GM19023 (cell line): ENCODE measurements at regions not wholly inside any gene's neighbourhood (a gene's known extent, or its start where the extent isn't known, plus 50 kb on each side); places are given as distances from the start of the nearest gene placed in this dataset.

Experiments
- ATAC-seq: cut with Tn5 transposase; IDR thresholded peaks from one replicate; pipeline ENCODE4 v1.9.1; 2021; ENCODE audit warnings: mild to moderate bottlenecking, moderate library complexity; ENCODE audit not compliant: unreplicated experiment

DNA sequence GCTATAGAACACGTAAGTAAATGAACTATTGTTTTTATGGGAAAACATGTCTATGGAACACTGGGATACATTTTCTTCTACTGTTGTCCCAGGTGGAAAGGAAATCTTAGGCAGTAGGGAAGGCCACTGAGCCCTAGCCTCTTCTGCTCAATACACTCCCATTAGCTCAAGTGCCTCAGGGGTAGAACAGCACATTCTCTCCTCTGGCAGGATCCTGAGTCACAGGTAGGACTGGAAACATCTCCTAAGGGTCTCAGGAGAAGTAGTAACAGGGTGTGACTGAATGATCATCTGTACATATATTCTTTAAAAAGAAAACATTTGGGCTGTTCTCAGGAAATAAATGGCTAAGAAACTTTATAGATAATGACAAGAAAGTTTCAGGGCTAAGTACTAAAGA is 175.6 kb upstream of the ESRRG start:
- no peak for ATAC-seq

DNA sequence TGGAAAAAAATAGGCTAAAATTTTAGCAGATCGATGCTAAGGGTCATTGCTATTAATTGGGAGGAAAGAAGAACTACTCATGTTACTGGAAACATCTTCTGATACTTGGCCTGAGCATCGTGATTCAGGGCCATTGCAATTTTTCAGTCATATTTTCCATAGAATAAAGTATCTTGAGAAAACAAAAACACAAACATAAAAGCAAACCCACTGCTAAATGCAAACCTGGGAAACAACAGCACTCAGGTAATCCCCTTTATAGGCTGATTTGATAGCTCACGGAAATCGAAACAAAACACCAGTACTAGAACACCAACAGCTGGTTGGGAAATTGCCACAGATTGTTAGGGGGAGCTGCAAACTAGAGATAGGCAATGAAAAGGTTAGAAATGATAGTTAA is 172.9 kb upstream of the ESRRG start:
- no peak for ATAC-seq

DNA sequence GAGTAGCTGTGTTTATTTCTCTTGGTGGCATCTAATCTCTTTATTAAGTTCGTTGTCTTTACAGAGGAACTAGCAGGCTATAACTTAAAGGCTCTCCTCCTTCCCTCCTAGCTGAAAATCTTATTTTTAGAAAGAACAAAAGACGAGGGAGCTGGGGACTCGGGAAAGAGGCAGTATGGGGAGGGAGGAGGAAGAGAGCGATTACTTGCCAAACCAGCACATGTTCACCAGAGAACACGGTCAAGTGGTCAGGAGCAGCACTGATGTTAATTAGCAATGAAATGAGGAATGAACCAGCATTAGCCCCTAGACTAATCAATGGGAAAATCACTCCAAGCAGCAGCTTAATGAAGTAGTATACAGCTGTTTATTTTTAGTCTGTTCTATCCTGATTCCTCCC is 171.3 kb upstream of the ESRRG start:
- ATAC-seq: no peak

DNA sequence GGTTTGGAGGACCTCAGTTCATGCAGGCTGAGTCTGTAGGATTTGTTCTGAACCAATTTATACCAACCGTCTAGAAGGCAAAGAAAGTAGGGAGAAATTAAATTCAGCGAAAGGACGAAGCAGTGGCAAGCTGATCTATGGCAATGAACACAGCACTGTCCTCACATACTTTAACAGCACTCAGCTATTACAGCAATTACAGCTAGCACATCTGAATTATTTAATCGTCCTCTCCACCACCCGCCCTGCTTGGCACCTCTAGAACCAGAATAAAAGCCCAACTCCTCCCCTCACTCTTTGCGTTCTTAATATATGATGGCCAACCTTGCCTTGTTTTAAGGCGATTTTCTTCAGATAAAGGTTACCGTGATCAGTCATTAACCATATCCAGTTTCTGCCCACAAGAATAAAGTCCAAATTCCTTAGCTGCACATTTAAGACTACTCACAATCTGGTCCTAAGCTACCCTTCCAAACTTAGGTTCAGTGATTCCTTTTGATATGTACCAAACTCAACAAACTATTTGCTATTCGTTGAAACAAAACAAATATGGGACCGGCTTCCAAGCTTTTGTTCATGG is 169.4 kb upstream of the ESRRG start:
- no peak for ATAC-seq

DNA sequence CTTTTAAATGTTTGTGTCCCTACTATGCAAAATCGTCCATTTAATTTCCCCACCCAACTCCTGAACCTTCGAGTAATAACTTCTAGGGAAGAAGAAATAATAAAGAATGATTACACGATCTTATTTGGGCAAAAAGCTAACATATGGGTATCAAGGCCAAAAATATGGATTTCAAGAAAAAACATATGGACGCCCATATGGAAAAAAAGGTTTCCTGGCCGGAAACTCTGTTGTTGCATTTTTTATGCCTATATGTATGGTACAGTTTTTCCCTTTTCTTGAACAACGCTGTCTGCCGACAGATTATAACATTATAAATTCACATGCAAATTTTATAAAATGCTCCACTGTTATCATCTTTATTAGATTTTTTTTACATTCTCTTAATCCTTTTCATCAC is 167.6 kb upstream of the ESRRG start:
- no peak for ATAC-seq

DNA sequence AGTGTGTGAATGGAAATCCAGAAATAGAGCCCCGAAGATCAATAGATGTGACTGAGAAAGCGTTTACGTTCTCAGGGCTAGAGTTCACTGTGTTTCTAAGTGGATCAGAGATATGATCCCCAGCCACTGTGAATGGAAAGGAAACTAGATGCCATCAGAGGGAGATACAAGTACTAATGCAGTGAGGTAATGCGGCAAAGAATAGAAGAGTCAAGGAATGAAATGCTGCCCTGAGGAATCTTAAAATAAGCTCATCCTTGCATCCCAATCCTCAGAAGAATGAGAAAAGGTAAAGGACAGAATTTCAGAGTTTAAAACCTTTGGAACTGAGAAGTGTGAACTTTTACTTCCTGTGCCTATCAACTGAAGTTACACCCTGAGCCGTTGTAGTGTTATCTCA is 165.5 kb upstream of the ESRRG start:
- no peak for ATAC-seq

DNA sequence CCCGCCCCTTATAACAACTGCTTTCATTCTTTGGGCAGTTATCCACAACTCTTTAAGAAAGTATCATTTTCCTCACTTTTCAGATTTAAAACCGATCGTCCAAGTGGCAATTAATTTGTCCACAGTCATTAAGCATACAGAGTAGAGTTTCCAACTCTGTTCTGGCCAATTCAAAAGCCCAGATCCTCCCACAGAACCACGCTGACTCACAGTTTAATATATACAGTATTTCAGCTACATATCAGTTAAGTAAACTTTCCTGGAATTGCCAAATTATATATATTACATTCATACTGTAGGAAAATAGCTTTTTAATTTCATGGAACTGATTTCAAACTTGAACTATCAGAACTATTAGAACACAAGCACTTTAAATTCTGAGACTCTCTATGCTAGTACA is 163.8 kb upstream of the ESRRG start:
- ATAC-seq: no peak

DNA sequence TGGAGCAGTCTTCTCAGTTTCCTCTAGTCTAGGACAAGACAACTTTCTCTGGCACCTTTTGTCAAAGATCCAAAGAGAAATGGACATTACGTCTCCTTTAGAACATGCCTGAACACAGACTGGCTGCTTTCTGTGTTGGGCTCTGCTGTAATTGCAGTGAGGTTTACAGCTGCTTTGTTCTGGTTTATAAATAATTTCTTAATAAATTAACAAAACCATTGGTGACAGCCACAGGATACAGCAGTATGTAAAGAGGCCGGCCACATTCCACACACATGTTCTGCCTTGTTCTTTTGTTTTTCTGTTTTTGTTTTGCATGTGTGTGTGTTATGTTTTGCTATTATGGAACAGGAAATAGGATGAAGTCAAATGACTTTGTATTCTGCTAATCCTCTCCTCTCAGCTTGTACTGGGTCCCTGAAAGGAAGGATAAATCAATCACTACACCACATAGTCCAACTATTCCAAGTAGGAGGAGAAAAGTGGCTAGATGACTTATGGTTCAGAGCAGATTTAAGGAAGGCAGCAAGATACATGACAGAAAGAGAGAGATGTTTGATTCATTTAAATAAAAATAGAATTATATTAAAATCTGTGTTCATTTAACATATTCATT is 161.5 kb upstream of the ESRRG start:
- no peak for ATAC-seq

DNA sequence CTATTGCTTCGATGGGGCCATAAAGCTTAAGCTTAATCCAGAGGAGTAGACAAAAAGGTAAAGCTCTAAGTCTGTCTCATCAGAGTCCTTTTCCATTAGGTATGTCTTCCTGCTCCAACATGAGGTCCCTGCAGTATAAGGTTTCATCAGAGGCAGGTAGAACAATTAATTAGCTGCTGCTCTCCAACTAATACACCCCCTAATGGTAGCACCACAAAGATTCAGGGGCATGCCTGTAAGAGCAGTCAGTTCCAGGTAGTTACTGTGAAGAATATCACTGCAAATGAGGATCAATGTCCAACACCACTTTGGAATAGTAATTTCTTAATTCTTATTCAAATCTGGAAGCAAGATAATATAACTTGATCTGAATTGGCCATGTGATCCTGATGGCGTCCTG is 160.3 kb upstream of the ESRRG start:
- no peak for ATAC-seq

DNA sequence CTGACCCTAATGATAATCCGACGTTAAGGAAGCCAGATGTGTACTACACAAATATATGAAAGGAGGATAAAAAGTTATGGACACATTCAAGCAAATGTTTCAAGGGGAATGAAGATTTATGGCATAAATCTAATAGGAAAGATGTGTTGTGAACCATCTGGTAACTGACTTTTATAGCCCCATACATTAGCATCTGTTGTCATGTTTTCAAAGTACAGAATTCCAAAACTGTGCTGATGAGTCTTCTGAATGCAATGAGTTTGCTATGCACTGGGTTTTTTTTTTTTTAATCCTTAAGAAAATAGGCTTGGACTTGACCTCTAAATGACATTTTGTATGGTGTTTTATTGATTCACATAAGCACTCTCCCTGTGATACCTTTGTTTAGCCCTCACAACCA is 158.5 kb upstream of the ESRRG start:
- ATAC-seq: no peak

DNA sequence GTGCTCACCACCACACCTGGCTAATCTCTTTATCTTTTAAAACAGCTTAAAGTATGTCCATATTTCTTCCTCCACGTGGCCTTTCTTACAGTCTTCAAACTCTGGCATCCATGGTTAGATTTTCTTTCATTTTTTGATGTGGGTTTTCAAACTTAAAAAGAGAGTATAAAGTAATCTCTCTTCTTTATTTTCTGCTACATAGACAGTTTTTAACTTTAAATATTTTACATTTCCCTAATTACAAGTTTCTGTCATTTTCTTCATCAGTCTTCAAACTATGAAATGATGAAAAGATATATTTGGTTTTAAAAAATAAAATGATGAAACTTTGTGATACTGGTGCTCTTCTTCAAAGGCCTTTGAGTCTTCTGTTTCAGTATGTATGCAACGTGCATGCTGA is 143.5 kb upstream of the ESRRG start:
- no peak for ATAC-seq

DNA sequence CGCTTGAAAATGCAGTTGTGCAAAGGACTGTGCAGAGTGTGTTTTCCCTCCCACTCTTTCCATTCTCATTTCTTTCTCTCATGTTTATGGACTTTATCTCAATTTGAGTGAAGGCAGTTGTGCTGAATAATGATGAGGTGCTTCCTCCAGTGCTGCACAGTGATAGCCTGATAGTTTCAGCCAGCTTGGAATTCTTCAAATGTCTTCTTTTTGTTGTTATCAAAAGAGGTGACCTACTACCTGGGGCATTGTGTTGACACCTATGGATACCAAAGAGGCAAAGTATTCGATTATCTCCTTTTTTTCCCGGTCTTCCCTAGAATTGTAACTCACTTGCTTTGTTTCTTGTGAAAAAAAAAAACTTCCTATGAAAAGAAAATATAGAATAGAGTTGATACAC is 132.6 kb upstream of the ESRRG start:
- ATAC-seq: no peak

DNA sequence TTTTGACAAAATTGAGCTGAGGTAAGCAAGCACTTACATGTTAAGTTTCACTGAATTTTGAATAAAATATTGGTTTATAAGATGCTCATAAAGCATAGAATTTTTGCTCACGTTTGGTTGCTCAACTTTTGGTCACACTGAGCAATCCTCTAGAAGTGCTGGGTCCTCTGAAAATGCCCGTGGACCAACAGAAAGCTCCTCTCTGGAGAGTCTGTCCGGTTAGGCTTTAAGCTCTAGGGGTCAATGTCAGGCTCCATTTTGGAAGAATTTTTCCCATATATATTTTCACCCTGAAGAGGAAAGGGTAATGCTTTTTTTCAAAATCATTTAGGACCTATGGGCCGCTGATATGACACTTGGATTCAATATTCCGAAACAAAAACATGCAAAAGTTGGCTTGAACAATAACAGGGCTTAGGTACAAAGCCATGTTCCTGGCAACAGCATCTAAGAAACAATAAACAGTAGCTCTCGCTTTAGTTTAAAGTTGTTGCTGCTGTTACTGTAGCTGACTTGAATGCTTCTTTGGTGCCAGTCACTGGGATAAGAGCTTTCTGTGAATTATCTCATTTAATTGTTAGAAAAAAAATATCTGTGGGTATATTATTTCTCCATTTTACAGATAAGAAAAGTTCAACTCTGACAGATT is 131.7 kb upstream of the ESRRG start:
- ATAC-seq: no peak

DNA sequence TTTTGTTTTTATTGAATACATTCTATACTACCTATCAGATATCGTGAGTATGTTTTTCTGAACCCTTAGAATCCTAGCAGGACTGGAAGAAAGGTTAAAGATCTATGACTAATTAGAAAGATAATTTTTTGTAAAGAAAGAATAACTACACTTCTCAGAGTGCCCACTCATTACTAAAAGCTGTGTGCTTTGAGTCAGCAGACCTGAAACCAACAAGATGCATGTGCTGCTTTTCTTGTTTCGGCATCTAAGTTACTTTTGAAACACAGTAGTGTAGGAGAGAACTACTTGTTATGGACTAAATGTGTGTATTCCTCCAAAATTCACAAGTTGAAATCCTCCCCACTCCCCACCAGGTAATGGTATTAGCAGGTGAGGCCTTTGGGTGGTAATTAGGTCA is 127.8 kb upstream of the ESRRG start:
- ATAC-seq: no peak

DNA sequence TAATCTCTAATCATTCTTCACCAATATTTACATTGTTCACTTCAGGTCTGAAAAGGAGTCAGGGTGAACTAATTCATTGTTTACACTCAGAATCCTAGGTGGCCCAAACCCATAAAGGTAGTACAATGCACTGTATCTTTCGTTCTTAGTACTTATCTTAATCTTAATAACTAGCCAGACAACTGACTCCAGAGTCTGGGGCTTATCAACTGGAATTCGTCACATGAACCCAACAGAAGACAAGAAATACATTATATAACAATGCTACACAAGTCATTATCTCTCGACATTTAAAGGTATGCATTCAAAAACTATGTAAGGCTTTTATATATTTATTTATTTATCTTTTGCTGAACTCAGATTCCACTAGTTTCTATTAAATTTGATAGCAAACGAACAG is 125.9 kb upstream of the ESRRG start:
- ATAC-seq: no peak

DNA sequence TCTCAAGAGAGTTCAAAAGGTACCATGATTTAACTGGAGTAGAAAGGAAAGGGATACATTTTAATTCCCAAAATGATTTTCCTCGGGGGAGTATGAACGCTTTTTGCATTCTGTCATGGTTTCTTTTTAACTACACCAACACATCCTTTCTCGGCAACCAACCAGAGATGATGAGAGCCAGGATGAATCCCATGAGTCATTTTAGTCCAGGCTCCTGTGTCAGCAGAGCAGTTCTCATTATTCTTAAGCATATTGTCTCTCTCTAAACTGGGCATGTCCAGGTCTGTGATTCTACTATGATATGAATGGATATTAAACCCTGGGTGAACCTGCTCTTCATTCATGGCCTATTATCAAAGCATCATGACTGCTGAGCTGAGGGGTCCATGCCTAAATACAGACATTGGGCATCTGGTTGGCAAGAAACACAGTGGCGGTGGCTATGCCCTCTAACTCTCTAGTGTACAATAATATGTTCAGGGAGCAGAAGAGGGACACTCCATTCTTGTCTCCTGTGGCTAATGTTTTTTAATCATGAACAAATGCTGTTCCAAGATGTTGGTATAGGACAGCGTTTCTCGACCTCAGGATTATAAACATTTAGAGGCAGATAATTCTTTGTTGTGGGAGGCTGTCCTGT is 124.3 kb upstream of the ESRRG start:
- ATAC-seq: no peak

DNA sequence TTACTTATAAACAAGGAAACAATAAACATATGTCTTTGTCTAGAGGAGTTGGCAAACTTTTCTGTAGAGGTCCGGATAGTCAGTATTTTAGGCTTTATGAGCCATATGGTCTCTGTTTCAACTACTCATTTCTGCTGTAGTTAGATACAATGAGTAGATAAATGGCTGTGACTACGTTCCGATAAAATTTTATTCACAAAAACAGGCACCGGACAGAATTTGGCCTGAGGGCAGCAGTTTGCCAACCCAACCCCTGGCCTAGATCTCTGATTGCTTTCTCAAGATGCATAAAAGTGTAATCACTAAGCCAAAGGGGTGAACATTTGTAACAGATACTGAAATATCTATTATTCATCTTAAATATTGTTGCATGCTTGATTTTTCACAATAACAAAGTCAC is 123.1 kb upstream of the ESRRG start:
- no peak for ATAC-seq

DNA sequence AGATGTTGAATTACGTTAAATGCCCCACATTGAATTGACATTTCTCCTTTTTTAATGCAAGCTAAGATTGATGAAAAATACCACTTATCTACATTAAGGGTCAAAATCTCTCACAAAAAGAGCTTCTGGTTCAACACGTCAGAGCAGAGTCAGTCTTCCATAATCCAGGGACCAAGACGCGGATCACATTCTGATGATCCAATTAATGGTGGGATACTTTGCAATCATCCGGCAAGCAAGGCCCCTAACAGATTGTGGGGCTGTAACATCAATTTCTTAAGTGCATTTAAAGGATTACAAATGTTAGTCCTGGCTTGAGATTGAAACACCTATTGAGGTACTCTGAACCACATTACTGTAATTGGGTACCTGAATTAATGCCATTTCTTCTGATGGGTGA is 120.2 kb upstream of the ESRRG start:
- no peak for ATAC-seq

DNA sequence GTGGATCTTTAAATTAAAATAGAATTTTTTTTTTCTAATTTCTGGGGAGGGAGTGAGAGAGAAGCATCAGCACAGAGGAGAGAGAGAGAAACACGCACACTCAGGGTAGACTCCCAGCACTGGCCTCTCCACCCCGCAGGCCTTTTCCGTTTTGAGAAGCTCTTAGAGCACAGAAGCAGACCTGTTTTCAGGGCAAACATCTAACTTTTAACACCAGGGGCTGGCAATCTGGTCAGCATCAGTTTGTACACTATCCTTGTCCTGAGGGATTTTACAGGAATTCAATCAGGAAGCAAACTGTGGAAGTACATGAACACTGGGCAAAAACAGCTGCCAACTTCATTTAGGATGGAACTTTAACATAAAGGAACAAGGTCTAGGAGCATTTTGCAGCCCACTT is 117.9 kb upstream of the ESRRG start:
- no peak for ATAC-seq

DNA sequence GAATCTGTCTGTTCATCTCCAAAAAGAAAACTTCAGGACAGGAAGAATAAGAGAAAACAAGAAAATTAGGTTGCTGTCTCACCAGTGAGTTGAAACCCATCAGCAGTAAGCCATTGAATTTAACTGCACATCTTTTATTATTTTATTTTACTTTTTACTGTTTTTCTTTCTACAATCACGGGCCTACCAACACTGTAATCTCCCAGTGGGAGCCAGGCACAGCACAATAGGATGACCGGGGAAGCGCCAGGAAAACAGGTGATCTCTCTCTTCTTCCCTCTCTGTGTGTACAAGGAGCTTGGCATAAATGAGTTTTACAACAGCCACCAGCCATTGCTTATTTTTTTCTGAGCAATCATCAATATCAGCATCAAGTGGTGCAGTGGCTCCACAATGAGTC is 113.1 kb upstream of the ESRRG start:
- no peak for ATAC-seq

DNA sequence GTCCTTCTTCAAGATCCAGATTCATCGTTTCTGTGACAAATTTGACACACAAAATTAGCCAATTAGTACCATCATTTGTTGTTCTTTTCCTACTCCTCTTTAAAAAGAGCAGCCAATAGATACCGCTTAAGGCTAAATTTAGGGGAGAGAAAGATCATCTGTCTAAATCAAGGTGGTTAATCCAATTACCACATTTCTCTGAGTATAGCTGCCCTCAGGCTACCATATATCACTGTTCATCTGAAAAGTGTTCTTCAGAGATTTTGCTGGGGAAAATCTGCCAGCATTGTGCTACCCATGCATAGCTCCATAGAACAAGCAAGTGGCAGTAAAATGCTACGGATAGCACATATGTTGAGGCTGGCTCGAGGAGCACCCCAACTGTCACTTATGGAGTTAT is 110.3 kb upstream of the ESRRG start:
- ATAC-seq: no peak

DNA sequence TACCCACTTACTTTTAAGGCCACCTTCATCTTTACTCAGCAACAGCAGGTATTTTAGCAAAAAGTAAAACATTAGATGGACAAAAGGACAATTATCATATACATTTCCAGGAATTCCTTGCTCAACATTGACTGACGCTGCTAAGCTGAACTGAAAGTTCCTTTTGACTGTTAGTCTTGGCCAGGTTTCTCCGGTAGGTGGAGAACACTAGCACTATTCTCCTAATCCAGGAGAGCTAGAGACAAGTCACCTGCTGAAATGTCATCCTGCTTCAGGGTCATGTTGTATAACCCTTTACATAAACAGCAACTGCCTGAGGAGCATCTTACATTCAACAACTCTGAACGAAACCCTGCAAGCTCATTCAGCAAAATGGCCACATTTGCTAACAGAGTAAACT is 109.0 kb upstream of the ESRRG start:
- ATAC-seq: no peak
